ENCODE measurements at regions not wholly inside any gene's neighbourhood (a gene's known extent, or its start where the extent isn't known, plus 50 kb on each side); places are given as distances from the start of the nearest gene placed in this dataset.

DNA sequence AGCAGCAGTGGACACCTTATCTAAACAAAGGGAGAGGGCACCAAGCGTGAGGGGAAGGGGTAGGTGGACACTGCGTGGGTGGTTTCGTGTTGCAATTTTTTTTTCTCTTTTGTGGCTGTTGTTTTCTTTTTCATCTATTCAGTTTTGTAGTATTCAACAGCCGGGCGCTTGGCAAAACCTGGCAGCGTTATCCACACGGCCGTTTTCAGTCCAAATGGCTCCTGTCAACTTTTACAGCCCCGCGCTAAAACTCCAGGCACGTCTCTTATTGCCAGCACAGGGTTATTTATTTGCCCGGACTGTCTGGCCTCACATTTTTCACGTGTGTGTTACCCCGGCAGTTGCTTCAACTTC, 192.2 kb downstream of the BCOR start:
- DNase-seq = no peak

DNA sequence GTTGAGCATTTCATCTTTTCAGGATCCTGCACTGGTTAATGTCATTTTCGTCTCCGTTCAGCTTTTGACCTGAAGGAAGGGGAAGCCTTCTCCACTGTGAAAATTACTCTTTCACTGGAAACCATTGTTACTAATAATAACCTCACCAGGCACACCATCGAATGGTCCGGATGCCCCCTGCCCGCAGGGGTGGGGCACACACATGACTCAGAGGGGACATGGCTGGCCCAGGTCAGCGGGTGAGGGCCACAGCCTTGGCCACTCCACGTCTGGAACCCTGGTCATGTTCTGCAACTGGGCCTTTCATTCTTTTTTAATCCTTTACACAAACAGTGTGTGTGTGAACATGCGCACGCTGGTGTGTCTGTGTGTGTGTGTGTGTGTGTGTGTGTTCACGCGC, 191.8 kb downstream of the BCOR start:
- no peak for DNase-seq

DNA sequence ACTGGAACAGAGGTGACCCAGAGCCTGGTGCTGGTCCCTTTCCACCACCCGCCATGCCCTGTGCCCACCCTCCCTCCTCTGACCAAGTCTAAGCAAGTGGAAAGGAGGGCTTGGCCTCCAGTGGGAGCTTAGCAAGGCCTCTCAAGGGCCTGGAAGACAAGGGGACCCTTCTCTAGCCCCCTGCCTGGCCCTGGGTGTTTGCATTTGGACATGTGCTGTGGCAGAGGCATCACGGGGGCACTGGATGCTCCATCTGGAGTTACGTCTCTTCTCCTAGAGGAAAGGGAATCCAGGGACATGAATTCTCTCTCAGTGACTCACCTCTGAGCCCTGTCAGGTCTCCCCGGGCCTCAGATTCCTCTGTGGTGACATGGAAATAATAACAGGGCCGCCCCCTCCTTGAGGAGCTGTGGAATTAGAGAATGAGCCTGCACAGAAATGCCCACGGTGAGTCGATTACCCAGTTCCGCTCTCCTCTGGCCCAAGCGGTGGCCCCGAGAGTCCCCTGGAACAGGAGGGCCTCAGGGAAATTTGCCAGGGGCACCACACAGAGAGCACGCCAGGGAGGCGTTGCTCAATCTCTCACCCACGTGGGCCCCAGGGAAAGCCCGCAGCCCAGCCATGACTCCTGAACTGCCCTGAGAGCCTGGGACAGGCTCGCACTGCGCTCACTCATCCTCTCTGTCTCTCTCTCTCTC, 189.6 kb downstream of the BCOR start:
- no peak for DNase-seq

DNA sequence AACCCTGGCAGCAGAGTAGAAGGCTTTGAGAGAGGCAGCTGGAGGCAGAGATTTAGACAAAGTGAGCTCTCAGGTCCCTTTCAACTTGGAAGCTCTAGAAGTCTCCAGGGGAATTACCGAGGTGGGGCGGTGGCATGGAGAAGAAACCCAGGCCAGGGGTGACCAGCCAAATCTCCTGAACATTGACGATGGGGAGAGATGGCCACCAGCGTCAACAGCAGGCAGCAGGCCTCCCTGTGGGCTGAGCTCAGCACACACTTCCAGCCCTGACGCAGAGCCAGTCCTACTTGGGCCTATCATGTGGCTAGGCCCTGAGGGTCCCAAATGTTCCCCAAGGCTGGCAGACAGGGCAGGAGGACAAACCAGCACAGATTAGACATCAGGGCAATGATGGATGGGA, 187.8 kb downstream of the BCOR start:
- DNase-seq = no peak

DNA sequence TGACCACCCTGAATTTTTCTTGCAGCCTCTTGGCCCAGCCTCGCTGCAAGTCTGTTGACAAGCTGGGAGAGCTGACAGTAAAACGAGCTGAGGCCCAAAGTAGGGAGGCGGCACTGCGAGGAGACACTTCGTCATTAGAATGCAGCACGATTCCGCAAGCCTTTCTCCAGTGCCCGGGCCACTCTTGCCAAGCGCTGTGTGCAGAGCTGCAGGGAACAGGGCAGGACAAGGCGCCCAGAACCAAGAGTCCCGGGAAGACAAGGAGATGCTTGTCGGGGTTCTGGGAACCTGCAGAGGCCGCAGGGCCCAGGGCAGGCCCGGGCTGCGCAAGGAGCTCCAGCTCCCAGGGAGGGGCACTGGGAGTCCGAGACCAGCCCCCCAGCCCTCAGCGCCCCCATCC, 187.1 kb downstream of the BCOR start:
- DNase-seq = no peak

DNA sequence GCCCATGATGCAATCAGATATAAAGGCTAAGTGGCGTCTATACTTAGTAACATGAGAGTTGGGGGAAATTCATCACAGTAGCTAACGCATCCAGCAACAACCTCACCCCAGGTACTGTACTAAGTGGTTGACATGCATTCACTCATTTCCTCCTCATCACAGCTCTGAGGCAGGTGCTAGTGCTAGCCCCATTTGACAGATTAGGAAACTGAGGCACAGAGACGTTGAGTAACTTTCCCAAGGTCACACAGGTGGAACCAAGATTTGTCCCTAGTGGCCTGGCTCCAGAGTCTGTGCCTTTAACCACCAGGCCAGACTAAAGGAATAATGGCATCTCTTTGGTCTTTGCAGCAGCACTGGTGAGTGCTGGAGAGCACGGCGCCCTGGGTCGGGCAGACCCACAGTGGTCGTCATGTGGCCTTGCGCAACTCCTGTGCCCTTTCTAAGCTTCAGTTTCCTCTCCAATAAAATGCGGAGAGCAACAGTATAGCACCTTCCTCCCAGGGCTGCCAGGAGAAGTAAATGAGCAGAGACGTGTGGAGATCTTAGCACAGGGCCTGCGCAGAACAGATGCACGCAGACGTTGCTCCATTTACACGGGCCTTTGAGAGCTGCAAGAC, 186.4 kb downstream of the BCOR start:
- DNase-seq = no peak

DNA sequence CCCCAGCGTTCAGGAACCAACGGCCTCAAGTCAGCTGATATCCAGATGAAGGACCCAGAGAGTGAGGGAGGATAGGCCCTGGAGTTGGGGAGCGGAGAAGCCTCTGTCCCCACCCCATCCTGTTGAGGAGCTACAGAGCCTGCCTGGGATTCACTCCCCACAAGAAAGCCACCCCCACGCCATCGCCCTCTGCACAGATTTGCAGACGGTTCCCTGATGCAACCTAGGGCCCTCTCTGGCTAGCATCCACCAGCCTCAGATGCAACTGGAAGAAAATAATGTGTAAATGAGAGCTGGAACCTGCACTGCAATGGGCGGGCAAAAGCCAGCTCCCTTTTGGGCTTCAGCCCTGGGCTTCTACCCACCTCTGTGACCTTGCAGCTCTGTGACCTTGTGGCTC, 185.6 kb downstream of the BCOR start:
- DNase-seq = no peak

DNA sequence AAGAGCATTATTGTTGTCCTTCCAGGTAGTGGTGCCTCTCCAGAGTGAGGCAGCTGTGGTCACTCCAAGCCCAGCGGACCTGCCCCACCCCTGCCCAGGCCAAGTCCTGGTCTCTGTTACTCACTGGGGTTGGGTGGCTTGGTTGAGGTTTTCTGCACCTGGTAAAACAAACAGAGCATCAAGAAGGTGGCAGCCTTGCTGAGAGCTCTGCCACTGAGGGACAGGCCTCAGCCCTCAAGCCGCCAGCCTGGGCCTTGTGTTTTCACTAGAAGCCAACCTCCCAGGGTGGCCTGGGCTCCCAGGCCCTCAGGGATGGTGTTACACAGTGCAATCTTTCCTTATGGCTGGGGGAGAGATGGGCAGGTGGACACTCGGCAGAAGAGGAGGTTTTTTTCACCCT, 182.7 kb downstream of the BCOR start:
- no peak for DNase-seq

DNA sequence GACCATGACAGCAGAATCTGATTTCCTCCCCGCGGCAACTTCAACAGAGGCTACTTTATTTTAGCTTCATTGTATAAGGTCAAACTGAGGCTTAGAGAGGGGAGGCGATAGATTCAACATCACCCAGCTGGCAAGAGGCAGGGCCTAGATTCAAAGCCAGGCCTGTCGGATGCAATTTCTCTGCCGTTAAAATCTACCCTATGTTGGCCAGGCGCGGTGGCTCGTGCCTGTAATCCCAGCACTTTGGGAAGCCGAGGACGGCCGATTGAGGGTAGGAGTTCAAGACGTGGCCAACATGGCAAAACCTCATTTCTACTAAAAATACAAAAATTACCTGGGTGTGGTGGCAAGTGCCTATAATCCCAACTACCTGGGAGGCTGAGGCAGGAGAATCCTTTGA, 182.2 kb downstream of the BCOR start:
- DNase-seq = no peak

DNA sequence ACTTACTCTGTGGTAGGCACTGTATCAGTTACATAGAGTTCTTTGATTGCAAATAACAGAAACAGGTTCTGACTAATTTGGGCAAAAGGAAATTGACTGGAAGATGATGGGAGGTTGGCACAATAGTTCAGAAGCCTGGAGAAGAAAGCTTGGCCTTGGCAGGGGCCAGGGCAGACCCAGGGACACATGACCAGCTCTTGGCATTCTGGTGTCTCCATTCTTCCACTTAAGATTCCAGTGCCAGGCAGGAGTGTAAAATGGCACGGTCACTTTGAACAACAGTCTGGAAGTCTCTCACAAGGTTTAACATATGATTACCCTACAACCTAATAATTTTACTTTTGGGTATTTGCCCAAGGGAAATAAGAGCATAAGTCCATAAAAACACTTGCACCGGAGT, 175.9 kb downstream of the BCOR start:
- DNase-seq = no peak

DNA sequence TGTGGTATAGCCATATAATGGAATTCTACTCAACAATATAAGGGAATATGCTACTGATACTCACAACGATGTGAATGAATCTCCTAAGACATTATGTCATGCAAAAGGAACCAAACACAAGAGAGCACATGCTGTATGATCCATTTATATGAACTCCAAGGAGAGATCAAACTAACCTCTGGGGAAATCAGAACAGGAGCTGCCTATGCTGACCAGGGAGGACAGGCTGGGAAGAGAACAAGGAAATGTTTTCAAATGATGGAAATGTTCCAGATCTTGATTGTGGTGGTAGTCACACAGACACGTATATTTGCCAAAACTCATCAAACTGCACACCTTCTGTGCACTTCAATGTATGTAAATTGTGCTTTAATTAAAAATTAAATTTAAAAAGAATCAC, 175.3 kb downstream of the BCOR start:
- no peak for DNase-seq

DNA sequence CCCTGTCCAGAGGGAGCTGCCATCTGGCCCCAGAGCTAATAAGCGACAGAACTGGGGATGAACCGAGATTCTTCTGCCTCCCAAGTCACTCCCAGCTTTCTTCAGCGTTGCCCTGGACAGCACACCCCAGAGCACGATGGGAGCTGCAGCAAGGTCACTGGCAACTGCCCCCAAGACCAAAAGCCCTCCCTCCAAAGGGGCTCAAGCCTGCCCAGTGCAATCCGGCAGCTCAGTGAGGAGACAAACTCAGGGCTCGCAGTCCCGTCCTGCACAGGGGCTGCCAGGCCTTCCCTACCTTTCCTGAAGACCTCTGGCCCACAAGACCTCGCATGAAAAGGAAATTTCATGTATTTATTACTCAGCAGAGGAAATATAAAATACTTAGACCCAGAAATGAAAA, 174.8 kb downstream of the BCOR start:
- DNase-seq = no peak

DNA sequence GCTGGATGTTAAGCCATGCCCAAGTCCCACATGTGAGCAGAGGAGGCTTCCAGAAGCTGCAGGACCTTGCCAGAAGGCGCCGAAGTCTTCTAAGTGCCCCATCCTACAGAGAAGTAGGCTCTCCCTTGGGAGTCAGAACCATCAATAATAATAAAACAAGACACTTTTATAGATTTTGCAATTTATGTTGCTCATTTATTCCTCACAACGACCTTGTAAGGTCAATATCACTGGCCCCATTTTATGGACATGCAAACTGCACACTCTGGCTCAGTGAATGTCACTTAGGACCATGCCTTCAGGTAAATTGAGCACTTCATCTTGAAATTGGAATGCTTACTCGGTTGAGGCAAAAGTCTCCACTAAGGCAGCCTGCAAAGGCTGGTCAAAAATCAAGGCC, 170.4 kb downstream of the BCOR start:
- no peak for DNase-seq

DNA sequence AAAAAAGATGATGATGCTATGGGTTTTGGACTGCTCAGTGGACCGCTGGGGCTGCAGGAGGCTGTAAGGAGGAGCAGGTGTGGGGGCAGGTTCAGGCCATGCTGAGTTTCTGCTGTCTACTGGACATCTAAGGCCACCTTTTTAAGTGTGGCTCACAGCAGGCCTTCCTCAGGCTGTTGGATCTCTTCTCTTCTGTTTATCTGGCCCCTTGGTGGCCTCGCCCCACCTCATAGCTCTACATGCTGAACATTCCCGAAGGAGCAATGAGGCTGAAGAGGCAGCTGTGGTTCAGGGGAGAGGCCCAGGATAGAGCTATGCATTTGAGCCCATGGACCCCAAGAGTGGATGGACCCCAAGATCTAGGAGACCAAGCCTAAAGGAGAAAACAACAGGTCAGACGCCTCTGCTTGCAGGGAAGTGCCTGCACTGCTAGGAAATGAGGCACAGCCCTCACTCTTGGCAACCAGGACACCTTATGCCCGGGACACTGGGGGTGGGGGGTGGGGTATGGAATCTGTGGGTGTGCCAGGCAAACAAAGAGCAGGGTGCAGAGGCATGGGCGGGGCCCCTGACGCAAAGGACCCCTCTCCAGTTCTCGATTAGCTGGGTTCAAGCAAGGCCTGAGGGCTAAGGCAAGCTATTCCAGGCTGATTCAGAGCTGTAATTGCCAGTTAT, 168.9 kb downstream of the BCOR start:
- no peak for DNase-seq

DNA sequence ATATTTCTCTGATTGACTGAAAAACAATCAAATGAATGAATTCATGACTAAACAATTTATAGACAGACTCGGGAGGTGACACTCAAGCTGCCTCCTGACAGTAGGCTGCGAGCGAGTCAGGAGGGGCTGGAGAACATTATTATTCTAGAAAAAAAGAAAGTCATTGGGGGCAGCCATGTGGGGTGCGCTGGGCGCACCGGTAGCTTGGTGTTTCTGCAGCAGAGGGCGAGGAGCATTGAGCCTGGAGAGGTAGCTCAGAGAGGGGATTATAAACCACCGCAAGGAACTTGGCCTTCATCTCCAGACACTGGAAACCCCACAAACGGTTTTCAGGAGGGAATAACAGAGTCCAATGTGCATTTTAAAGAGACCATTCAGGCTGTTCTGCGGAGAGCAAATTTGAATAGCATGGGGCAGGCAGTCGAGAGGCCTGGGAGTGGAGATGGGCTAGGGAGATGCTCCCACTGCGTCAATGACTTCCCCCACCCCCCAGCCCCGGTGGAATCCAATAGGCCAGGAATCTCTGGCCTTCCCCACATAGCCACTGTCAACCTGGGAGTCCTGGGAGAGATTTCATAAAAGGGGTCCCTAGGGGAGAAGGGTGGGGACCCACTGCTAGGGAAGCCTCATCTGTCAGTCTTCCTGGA, 168.3 kb downstream of the BCOR start:
- DNase-seq = no peak

DNA sequence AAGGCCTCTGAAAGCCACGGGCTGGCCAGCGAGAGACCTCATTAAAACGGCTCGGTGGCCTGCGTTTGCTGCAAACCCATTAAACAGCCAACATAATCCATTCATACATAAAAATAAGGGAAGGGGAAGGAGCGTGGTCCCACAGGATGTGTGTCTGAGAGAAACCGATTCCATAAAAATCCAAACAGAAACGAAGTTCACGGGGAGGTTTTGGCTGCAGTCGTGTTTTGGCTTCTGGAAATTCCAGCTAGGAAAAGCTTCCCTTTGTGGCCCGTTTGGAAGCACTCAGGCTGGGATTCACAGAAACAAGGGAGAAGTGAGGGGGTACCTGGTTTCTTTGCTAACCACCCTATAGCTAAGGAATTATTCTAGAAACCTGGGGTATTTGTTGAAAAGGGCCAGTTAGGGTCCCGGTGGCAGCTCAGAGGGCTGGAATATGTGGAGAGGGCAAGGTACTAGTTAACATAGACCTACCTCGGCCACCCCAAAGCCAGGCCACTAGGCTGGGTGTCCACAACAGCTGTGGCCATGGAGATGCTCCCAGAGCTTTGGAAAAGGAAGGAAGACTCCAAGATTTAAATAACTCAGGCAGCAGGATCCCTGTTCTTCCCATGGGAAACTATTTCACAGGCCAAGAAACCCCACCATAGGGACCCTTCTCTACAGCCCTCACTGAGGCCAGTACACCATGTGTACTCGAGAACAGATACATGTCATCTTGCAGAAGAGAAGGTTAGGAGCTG, 166.8 kb downstream of the BCOR start:
- no peak for DNase-seq

DNA sequence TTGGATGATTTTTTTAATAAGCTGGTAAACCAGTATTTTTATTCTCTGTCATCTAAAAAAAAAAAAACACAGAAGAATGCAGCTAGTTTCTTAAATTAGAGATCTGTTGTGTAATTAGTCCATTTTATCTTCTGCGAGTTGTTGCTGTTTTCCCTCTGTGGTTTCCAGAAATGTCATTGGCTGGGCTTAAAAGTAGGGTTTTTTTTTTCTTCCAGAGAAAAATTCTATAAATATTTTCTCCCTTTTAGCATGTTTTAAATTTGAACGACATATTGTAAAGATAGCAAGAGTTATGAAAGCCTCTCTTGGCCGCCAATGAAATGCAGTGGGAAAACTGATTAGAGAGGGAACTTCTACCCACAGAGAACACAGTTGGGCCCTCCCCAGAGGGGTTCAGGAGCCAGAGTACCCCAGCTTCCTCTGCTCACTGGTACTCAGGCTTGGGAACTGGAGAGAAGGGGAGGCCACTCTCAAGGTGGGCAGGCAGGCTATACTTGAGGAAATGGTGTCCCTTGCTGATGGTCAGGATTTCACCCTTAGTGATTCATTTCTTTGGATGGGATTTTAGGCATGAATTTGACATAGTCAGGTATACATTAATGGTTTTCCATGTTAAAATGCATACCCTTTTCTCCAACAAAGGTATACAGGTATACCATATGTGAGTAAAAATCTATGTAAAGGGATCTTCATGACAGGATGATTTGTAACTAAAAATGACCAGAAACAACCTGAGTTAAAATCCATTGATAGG, 166.1 kb downstream of the BCOR start:
- DNase-seq = no peak

DNA sequence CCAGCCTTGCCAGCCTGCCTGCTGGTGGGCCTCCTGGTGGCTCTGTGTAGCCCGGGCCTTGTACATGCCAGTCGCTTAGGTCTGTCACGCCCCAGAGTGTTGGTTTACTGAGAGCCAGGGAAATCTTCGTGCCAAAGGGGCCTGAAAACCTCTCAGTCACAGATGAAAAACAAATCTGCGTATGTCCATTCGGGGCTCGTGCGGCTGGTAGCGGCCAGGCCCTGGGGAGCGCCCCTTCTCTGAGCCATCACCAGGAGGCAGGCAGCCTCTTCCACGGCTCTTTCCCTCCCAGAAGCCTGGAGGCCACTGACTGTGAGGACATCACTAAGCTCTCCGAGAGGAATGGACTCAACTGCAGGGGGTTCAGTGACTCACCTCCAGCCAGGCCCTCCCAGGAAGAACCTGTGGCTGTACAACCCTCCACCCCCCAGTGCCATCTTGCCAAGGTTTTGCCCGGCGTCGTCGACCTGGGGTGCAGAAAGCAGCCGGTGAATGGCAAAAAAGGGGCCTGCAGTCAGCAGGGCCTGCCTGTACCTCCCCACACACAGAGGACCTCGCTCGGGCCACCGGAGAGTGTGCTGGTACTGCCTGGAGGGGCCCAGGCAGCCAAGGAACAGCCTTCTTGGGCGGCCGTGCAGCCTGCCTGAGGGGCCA, 162.2 kb downstream of the BCOR start:
- no peak for DNase-seq

DNA sequence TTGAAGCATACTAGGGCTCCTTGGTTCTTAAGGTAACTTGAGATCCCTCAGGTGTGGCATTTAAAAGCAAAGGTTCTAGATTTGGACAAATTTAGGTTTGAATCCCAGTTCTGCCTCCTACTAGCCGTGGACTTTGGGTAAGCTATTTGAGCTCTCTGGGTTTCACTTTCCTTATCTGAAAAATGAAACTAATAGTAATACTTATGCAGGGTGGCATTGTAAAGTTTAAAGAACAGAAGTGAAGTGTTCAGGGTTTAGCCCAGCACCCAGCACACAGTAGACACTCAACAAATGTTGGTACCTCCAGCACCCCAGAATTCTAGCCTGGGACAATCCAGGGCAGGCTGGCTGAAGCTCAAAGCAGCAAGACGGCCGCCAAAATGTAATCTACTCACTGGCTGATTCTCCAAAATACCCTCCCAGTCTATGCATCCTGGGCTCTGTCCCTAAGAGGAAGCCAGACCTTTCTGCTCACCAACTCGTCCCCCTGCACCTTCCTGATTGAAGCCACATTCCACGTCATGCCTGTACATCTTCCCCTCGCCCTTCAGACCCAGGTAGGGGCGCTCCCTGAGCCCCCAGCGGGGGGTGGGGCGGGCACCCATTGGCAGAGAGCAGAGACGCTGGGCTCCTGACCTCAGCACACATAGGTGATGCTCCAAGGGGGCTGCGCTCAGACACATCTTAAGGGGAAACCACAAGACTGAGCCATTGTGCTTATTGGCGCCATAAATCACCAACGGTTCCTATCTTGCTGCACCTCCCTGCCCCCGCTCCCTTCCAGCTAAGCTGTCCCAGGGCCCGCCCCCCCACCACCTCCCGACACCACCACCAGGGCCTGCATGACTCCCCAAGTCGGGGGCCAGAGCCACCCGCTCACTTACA, 160.6 kb downstream of the BCOR start:
- DNase-seq = no peak

DNA sequence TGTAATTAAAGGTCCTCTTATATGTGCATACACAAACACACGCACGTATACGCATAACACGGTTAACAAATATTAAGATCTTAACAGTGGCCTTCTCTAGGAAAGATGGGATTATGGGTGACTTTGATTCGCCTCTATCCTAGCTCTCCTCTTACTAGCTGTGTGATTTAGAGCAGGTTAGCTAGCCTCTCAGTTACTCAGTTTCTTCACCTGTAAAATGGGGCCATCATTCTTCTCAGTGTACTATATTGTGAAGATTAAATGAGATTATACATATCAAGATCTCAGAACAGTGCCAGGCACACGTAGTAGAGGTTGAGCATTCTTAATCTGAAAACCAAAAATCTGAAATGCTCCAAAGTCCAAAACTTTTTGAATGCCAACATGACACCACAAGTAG, 159.3 kb downstream of the BCOR start:
- no peak for DNase-seq

DNA sequence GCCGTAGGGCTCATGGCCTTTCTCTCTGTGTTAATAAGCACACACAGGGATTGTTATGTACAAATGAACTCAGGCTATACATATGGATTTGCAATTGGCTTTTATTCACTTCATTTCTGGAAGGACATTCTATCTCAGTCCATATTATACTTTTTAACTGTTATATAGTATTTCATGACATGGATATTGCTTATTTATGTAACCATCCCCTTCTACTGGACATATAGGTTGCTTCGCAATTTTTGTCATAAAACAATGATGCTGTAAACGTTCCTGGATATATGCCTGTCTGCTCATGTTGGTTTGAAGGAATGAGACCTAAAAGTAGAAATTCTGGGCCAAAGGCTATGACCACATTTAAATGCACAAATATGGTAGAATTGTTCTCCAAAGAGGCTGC, 158.1 kb downstream of the BCOR start:
- DNase-seq = no peak

All from KG1 (cell line).